HG03520 (cell line): ENCODE measurements at regions not wholly inside any gene's neighbourhood (a gene's known extent, or its start where the extent isn't known, plus 50 kb on each side); places are given as distances from the start of the nearest gene placed in this dataset.
A peak's percentile ranks its signal among the peaks of the same experiment; 100 is the strongest.
"Not testable (repeated sequence)": the region's sequence is repeated elsewhere in the genome, so short reads cannot be mapped to it uniquely, and the experiment has no call there.

Experiments used
- ATAC-seq: cut with Tn5 transposase; IDR thresholded peaks from one replicate; pipeline ENCODE4 v1.9.1; 2021; ENCODE audit warnings: mild to moderate bottlenecking, moderate library complexity; ENCODE audit not compliant: unreplicated experiment

- no peak for ATAC-seq
Measured at GRCh38 chr4:162767083-162767482, 399.6 kb downstream of the NAF1 start.

- no peak for ATAC-seq
Measured at GRCh38 chr4:162761965-162762364, 404.7 kb downstream of the NAF1 start.

GRCh38 chr4:162740228-162740627 lies 426.5 kb downstream of the NAF1 start:
- not testable (repeated sequence) for ATAC-seq

- not testable (repeated sequence) for ATAC-seq
Measured at GRCh38 chr4:162739596-162739995, 427.1 kb downstream of the NAF1 start.

- ATAC-seq: no peak
Measured at GRCh38 chr4:162732876-162733275, 433.8 kb downstream of the NAF1 start.

GRCh38 chr4:162727766-162728165 lies 438.9 kb downstream of the NAF1 start:
- no peak for ATAC-seq

GRCh38 chr4:162727232-162727631 lies 439.5 kb downstream of the NAF1 start:
- no peak for ATAC-seq

- no peak for ATAC-seq
Measured at GRCh38 chr4:162715401-162715800, 451.3 kb downstream of the NAF1 start.

- peak; percentile 56 for ATAC-seq
Measured at GRCh38 chr4:162707962-162708361, 458.7 kb downstream of the NAF1 start.

GRCh38 chr4:162706632-162707031 lies 460.1 kb downstream of the NAF1 start:
- ATAC-seq: no peak

- ATAC-seq: no peak
Measured at GRCh38 chr4:162706051-162706450, 460.6 kb downstream of the NAF1 start.

GRCh38 chr4:162705130-162705803 lies 461.4 kb downstream of the NAF1 start:
- ATAC-seq: no peak

- ATAC-seq: no peak
Measured at GRCh38 chr4:162700815-162701361, 465.8 kb downstream of the NAF1 start.

GRCh38 chr4:162700358-162700757 lies 466.3 kb downstream of the NAF1 start:
- no peak for ATAC-seq

- ATAC-seq: no peak
Measured at GRCh38 chr4:162699629-162700028, 467.1 kb downstream of the NAF1 start.

- ATAC-seq: no peak
Measured at GRCh38 chr4:162685410-162685809, 481.3 kb downstream of the NAF1 start.

- ATAC-seq: no peak
Measured at GRCh38 chr4:162684998-162685397, 481.7 kb downstream of the NAF1 start.

GRCh38 chr4:162684371-162684700 lies 482.4 kb downstream of the NAF1 start:
- ATAC-seq: no peak

- ATAC-seq: peak; percentile 86
Measured at GRCh38 chr4:162683659-162684370, 482.9 kb downstream of the NAF1 start.

- no peak for ATAC-seq
Measured at GRCh38 chr4:162682651-162683050, 484.0 kb downstream of the NAF1 start.

- no peak for ATAC-seq
Measured at GRCh38 chr4:162681212-162681611, 485.5 kb downstream of the NAF1 start.

- no peak for ATAC-seq
Measured at GRCh38 chr4:162675661-162676060, 491.0 kb downstream of the NAF1 start.
